ENCODE measurements at regions not wholly inside any gene's neighbourhood (a gene's known extent, or its start where the extent isn't known, plus 50 kb on each side); places are given as distances from the start of the nearest gene placed in this dataset.

DNA sequence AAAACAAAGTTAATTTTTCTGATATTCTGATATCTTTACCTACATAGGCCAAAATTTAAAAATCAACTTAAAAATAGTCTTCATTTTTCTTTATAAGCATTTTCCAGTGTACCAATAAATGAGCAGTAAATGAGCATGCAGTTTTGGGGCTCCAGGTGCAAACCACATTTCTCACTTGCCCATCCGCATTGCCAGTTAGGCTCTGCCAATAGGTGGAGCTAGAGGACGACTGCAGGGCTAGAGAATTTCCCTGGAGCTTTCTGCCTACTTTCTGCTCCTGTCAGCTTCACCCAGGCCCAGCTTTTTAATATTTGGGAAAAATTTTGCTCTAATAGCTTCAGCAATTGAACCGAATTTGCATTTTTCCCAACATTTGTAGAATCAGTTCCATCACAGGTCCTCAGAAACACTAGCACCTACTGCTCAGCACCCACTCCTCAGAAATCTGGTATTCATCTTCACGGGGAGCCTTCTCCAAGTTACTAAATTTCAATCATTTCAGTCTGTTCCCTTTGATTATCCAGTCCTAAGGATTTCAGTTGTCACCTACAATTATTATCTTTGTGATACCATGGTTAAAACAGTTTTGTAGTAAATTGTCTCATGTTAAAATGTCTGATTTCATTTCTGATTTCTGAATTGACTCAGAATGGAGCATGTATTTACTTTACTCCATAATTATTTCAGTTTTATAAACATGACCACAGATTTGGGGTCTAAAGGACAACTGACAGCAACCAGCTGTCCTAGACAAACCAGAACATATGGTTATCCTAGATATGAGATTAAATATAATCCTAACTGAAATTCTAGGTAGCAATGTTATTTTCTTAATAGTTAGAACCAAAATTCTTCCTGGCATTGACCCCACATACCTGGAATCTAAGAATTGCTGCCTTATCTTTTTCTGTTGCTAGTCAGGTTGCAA is 104.6 kb upstream of the FAM174A start:
- ChIA-PET POLR2A (no interaction called here), RAD21 (ENCODE audit: low non-redundant PET in 1 of 2, low total read pairs in 2 of 2, uncharacterized antibody in 2 of 2, unreplicated experiment in 2 of 2) (no interaction called here), CTCF (interaction anchor here (0.6 to 1.5 kb wide), 6 partner anchors 14 to 1248 kb away, joined by 3 to 6 read pairs (median 4); no protein-coding TSS in a partner anchor)
- no TSS peak for BruUV-seq (replicated peaks)
- DNase-seq (ENCODE audit: low read depth, low spot score) (peak; percentile 23), ATAC-seq (peak; percentile 74)
- H4K20me1 ChIP-seq (ENCODE audit: insufficient read depth), result no peaks in the 10 kb centered on the region
- H3K9ac ChIP-seq (ENCODE audit: low read length), result no peak overlapping the region
- H3K27ac ChIP-seq (ENCODE audit: low read depth, low read length), result no peak overlapping the region
- TF ChIP-seq ZFX (IDR thresholded peaks at IDR 0.05) (no peak), FOSL1 (IDR thresholded peaks at IDR 0.05; ENCODE audit: low read depth) (no peak), REST (IDR thresholded peaks at IDR 0.05; ENCODE audit: low read depth) (no peak), RAD21 (IDR thresholded peaks at IDR 0.05; ENCODE audit: low read depth) (peak; percentile 61), POLR2A (IDR thresholded peaks at IDR 0.05; ENCODE audit: borderline replicate concordance, extremely low read depth, insufficient read depth, insufficient read length) (no peak), POLR2AphosphoS5 (IDR thresholded peaks at IDR 0.05; ENCODE audit: low read depth, low read length) (no peak)
- TF ChIP-seq, protein P1, sequence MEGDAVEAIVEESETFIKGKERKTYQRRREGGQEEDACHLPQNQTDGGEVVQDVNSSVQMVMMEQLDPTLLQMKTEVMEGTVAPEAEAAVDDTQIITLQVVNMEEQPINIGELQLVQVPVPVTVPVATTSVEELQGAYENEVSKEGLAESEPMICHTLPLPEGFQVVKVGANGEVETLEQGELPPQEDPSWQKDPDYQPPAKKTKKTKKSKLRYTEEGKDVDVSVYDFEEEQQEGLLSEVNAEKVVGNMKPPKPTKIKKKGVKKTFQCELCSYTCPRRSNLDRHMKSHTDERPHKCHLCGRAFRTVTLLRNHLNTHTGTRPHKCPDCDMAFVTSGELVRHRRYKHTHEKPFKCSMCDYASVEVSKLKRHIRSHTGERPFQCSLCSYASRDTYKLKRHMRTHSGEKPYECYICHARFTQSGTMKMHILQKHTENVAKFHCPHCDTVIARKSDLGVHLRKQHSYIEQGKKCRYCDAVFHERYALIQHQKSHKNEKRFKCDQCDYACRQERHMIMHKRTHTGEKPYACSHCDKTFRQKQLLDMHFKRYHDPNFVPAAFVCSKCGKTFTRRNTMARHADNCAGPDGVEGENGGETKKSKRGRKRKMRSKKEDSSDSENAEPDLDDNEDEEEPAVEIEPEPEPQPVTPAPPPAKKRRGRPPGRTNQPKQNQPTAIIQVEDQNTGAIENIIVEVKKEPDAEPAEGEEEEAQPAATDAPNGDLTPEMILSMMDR (IDR thresholded peaks at IDR 0.05 in 2 of 3, conservative IDR thresholded peaks at IDR 0.05 in 1 of 3; ENCODE audit: borderline replicate concordance in 1 of 3, insufficient read depth in 1 of 3, low read depth in 2 of 3, low read length in 2 of 3), result peak; percentile 33 to 96 (median 92); a peak in 5 of 6 replicates
- H3K4me2 ChIP-seq (ENCODE audit: low read length), result no peak overlapping the region
- H3K27me3 ChIP-seq (ENCODE audit: insufficient read depth, low read length), result no peaks in the 10 kb centered on the region
- no peak overlapping the region for H3K4me3 ChIP-seq (replicated peaks in 1 of 2; ENCODE audit: low read depth in 1 of 2, low read length in 2 of 2)
- H3K79me2 ChIP-seq (ENCODE audit: insufficient read depth, low read length), result no peaks in the 10 kb centered on the region
- no peaks in the 10 kb centered on the region for H3K9me3 ChIP-seq (ENCODE audit: control insufficient read depth in 1 of 2, insufficient read depth in 1 of 2, low read depth in 1 of 2, low read length in 2 of 2)
- H2AFZ ChIP-seq (ENCODE audit: low read depth, low read length, poor library complexity, severe bottlenecking), result peak overlapping the region; percentile 42
- H3K4me1 ChIP-seq (ENCODE audit: control insufficient read depth in 1 of 2, insufficient read depth in 2 of 2, low read length in 2 of 2), result no peaks in the 10 kb centered on the region
- H3K9me2 ChIP-seq (ENCODE audit: insufficient read depth), result no peaks in the 10 kb centered on the region
- H3K36me3 ChIP-seq (ENCODE audit: control insufficient read depth in 1 of 2, insufficient read depth in 2 of 2, low read length in 2 of 2), result no peaks in the 10 kb centered on the region
- intact Hi-C loops (cut with micrococcal nuclease), result no loop called here
